Liver (tissue), 8 donors: ENCODE measurements at regions not wholly inside any gene's neighbourhood (a gene's known extent, or its start where the extent isn't known, plus 50 kb on each side); places are given as distances from the start of the nearest gene placed in this dataset.
A peak's percentile ranks its signal among the peaks of the same experiment; 100 is the strongest.

ENCODE experiments used
- DNase-seq: peaks from one replicate; pipeline ENCODE4 v3.0.0-alpha.2; 2017; ENCODE audit warnings: low spot score
- H3K27ac ChIP-seq, 2 donors: one replicate each; pipeline ENCODE4 v1.7.0; 2013; ENCODE audit warnings: inconsistent platforms in 2 of 2, low read length in 2 of 2, control low read depth in 1 of 2, low read depth in 1 of 2, mild to moderate bottlenecking in 1 of 2
- H3K27me3 ChIP-seq, 4 donors: one replicate each; pipeline versions ENCODE4 v1.6.1 to v1.7.0; 2013; ENCODE audit warnings: low read length in 3 of 4, inconsistent platforms in 1 of 4, mild to moderate bottlenecking in 1 of 4, moderate library complexity in 1 of 4; ENCODE audit not compliant: control insufficient read depth in 4 of 4, insufficient read depth in 4 of 4
- H3K36me3 ChIP-seq, 4 donors: one replicate each; pipeline versions ENCODE4 v1.6.1 to v1.7.0; 2013; ENCODE audit warnings: low read length in 3 of 4, mild to moderate bottlenecking in 3 of 4, low read depth in 1 of 4, moderate library complexity in 1 of 4; ENCODE audit not compliant: control insufficient read depth in 4 of 4, insufficient read depth in 3 of 4
- H3K4me1 ChIP-seq, 4 donors: one replicate each; pipeline versions ENCODE4 v1.6.1 to v1.7.0; 2013; ENCODE audit warnings: low read length in 3 of 4, mild to moderate bottlenecking in 3 of 4, moderate library complexity in 1 of 4; ENCODE audit not compliant: control insufficient read depth in 4 of 4, insufficient read depth in 4 of 4
- H3K4me3 ChIP-seq, 3 donors: one replicate each; pipeline versions ENCODE4 v1.6.1 to v1.7.0; 2013; ENCODE audit warnings: low read length in 3 of 3, control low read depth in 1 of 3, low read depth in 1 of 3, mild to moderate bottlenecking in 1 of 3
- H3K9ac ChIP-seq, 2 donors: one replicate each; pipeline ENCODE4 v1.7.0; 2013; ENCODE audit warnings: low read length in 2 of 2, mild to moderate bottlenecking in 2 of 2, moderate library complexity in 2 of 2, control low read depth in 1 of 2, low read depth in 1 of 2
- H3K9me3 ChIP-seq, 4 donors: one replicate each; pipeline versions ENCODE4 v1.6.1 to v1.7.0; 2013; ENCODE audit warnings: low read length in 3 of 4; ENCODE audit not compliant: control insufficient read depth in 4 of 4
- EGR1 ChIP-seq, 2 donors: IDR thresholded peaks; 2 replicates each; pipeline ENCODE4 v1.6.1; 2016 to 2018; ENCODE audit warnings: antibody characterized with exemption in 2 of 2, low read depth in 2 of 2
- FOXA1 ChIP-seq: IDR thresholded peaks from 2 replicates; pipeline ENCODE4 v1.6.1; 2016; ENCODE audit warnings: antibody characterized with exemption
- FOXA2 ChIP-seq: IDR thresholded peaks from 2 replicates; pipeline ENCODE4 v1.6.1; 2016; ENCODE audit warnings: antibody characterized with exemption
- GABPA ChIP-seq, 2 donors: IDR thresholded peaks in 1 of 2; conservative IDR thresholded peaks in 1 of 2; 2 replicates each; pipeline ENCODE4 v1.6.1; 2016; ENCODE audit warnings: antibody characterized with exemption in 2 of 2, mild to moderate bottlenecking in 1 of 2, moderate library complexity in 1 of 2
- HNF4A ChIP-seq, 2 donors: conservative IDR thresholded peaks; 2 replicates each; pipeline ENCODE4 v1.6.1; 2016; ENCODE audit warnings: antibody characterized with exemption in 2 of 2, mild to moderate bottlenecking in 2 of 2
- HNF4G ChIP-seq: IDR thresholded peaks from 2 replicates; pipeline ENCODE4 v1.6.1; 2016; ENCODE audit warnings: antibody characterized with exemption
- JUND ChIP-seq, 2 donors: IDR thresholded peaks; 2 replicates each; pipeline ENCODE4 v1.6.1; 2016; ENCODE audit warnings: antibody characterized with exemption in 2 of 2
- NR2F2 ChIP-seq: IDR thresholded peaks from 2 replicates; pipeline ENCODE4 v1.6.1; 2016; ENCODE audit warnings: antibody characterized with exemption
- RAD21 ChIP-seq, 2 donors: IDR thresholded peaks; 2 replicates each; pipeline ENCODE4 v1.6.1; 2016; ENCODE audit warnings: antibody characterized with exemption in 2 of 2, mild to moderate bottlenecking in 2 of 2
- RXRA ChIP-seq, 2 donors: IDR thresholded peaks; 2 replicates each; pipeline ENCODE4 v1.6.1; 2017 to 2018; ENCODE audit warnings: antibody characterized with exemption in 2 of 2, mild to moderate bottlenecking in 1 of 2
- SP1 ChIP-seq: IDR thresholded peaks from 2 replicates; pipeline ENCODE4 v1.6.1; 2018; ENCODE audit warnings: antibody characterized with exemption, mild to moderate bottlenecking
- TAF1 ChIP-seq: conservative IDR thresholded peaks from 2 replicates; pipeline ENCODE4 v1.6.1; 2016; ENCODE audit warnings: antibody characterized with exemption, mild to moderate bottlenecking
- YY1 ChIP-seq: IDR thresholded peaks from 2 replicates; pipeline ENCODE4 v1.6.1; 2016; ENCODE audit warnings: antibody characterized with exemption, mild to moderate bottlenecking
- WGBS: extraction: QIAGEN DNeasy Blood & Tissue Kit; methylation state at CpG from one replicate; pipeline ENCODE4 v1.1.7; 2013; 5-methylcytosine and 5-hydroxymethylcytosine counted together
- TF ChIP-seq, protein P1 (sequence below): IDR thresholded peaks from 2 replicates; pipeline ENCODE4 v1.6.1; 2016; ENCODE audit warnings: antibody characterized with exemption
- TF ChIP-seq, protein P2 (sequence below): fragments of 150-350 bp; IDR thresholded peaks from 2 replicates; pipeline ENCODE4 v1.5.1; 2017; ENCODE audit warnings: improper control_type of control experiment, low read depth, low read length; ENCODE audit not compliant: missing input control
- TF ChIP-seq, protein P3 (sequence below): IDR thresholded peaks from 2 replicates; pipeline ENCODE4 v1.6.1; 2016; ENCODE audit warnings: antibody characterized with exemption, mild to moderate bottlenecking
- TF ChIP-seq, protein P4 (sequence below): IDR thresholded peaks from 2 replicates; pipeline ENCODE4 v1.6.1; 2016; ENCODE audit warnings: antibody characterized with exemption
- TF ChIP-seq, protein P5 (sequence below): IDR thresholded peaks from 2 replicates; pipeline ENCODE4 v1.6.1; 2016; ENCODE audit warnings: antibody characterized with exemption
- donor health status: healthy.
- donor health status: healthy.
- donor health status: healthy.
- donor health status: healthy.
- donor health status: healthy.

DNA sequence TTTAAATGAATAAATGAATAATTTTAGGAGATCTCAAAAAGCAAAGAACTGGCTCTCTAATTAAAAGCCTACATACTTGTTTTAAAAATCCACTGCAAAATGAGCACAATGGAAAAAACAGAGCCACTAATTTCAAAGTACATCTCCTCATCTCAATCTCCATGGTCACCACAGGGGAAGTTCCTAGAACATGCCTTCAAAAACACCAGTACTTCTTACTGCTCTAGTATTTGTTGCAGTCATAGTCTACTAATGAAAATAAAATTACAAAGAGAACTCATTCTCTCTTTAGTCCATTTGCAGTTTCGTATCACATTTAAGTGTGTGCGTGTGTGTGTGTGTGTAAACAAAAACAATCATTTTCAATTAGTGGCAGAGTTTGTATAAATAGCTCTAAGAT lies 54.0 kb downstream of the PIK3C2A start:
- TF ChIP-seq, protein P1, sequence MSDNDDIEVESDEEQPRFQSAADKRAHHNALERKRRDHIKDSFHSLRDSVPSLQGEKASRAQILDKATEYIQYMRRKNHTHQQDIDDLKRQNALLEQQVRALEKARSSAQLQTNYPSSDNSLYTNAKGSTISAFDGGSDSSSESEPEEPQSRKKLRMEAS: no peak
- TF ChIP-seq SP1: no peak
- no peak for TF ChIP-seq NR2F2
- TF ChIP-seq GABPA (IDR thresholded peaks at IDR 0.05 in 1 of 2, conservative IDR thresholded peaks at IDR 0.05 in 1 of 2): no peak
- TF ChIP-seq RAD21 (IDR thresholded peaks at IDR 0.05): no peak
- TF ChIP-seq HNF4G: no peak
- no peak for TF ChIP-seq HNF4A (conservative IDR thresholded peaks at IDR 0.05)
- TF ChIP-seq, protein P2, sequence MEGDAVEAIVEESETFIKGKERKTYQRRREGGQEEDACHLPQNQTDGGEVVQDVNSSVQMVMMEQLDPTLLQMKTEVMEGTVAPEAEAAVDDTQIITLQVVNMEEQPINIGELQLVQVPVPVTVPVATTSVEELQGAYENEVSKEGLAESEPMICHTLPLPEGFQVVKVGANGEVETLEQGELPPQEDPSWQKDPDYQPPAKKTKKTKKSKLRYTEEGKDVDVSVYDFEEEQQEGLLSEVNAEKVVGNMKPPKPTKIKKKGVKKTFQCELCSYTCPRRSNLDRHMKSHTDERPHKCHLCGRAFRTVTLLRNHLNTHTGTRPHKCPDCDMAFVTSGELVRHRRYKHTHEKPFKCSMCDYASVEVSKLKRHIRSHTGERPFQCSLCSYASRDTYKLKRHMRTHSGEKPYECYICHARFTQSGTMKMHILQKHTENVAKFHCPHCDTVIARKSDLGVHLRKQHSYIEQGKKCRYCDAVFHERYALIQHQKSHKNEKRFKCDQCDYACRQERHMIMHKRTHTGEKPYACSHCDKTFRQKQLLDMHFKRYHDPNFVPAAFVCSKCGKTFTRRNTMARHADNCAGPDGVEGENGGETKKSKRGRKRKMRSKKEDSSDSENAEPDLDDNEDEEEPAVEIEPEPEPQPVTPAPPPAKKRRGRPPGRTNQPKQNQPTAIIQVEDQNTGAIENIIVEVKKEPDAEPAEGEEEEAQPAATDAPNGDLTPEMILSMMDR: no peak
- no peak for TF ChIP-seq TAF1
- TF ChIP-seq, protein P3, sequence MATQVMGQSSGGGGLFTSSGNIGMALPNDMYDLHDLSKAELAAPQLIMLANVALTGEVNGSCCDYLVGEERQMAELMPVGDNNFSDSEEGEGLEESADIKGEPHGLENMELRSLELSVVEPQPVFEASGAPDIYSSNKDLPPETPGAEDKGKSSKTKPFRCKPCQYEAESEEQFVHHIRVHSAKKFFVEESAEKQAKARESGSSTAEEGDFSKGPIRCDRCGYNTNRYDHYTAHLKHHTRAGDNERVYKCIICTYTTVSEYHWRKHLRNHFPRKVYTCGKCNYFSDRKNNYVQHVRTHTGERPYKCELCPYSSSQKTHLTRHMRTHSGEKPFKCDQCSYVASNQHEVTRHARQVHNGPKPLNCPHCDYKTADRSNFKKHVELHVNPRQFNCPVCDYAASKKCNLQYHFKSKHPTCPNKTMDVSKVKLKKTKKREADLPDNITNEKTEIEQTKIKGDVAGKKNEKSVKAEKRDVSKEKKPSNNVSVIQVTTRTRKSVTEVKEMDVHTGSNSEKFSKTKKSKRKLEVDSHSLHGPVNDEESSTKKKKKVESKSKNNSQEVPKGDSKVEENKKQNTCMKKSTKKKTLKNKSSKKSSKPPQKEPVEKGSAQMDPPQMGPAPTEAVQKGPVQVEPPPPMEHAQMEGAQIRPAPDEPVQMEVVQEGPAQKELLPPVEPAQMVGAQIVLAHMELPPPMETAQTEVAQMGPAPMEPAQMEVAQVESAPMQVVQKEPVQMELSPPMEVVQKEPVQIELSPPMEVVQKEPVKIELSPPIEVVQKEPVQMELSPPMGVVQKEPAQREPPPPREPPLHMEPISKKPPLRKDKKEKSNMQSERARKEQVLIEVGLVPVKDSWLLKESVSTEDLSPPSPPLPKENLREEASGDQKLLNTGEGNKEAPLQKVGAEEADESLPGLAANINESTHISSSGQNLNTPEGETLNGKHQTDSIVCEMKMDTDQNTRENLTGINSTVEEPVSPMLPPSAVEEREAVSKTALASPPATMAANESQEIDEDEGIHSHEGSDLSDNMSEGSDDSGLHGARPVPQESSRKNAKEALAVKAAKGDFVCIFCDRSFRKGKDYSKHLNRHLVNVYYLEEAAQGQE: no peak
- no peak for TF ChIP-seq EGR1 (IDR thresholded peaks at IDR 0.05; ENCODE audit: low read depth in 2 of 2)
- TF ChIP-seq, protein P4, sequence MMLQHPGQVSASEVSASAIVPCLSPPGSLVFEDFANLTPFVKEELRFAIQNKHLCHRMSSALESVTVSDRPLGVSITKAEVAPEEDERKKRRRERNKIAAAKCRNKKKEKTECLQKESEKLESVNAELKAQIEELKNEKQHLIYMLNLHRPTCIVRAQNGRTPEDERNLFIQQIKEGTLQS: no peak
- no peak for TF ChIP-seq RXRA (IDR thresholded peaks at IDR 0.05)
- TF ChIP-seq JUND (IDR thresholded peaks at IDR 0.05): no peak
- no peak for TF ChIP-seq YY1

DNA sequence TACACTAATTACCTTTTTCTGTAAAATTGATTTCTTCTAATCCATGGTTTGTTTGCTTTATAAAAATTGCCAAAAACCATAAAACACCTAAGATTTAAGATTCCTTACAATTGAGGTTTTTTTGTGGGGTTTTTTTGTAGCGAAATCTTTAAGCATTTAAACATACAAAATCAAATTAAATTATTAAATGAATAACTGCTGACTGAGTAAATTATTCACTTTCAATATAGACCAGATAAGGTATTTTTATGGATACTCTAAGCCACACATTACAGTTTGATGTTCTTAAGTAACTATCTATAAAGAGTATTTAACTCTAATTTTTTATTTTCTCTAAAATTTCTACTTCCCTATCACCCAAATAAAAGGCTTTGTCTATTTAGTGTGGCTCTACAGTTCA lies 55.5 kb downstream of the PIK3C2A start:
- Histone ChIP-seq H3K27ac (no peak overlapping the region), H3K27me3 (no peaks in the 10 kb centered on the region), H3K36me3 (peaks cover 0 to 15% (median 3%) of the 10 kb centered on the region in 4 donors), H3K9me3 (no peaks in the 10 kb centered on the region), H3K4me1 (no peaks in the 10 kb centered on the region), H3K9ac (peak overlapping the region in 1 of 2 donors; percentile 33), H3K4me3 (no peak overlapping the region)
- WGBS: 95% methylated on average over 1 of the region's 1 CpG
- no peak for DNase-seq
- TF ChIP-seq, protein P1: no peak
- TF ChIP-seq JUND (IDR thresholded peaks at IDR 0.05) (no peak), FOXA1 (no peak), RAD21 (IDR thresholded peaks at IDR 0.05) (no peak), SP1 (no peak), TAF1 (no peak), HNF4A (conservative IDR thresholded peaks at IDR 0.05) (no peak), EGR1 (IDR thresholded peaks at IDR 0.05; ENCODE audit: low read depth in 2 of 2) (no peak), HNF4G (no peak), FOXA2 (no peak), RXRA (IDR thresholded peaks at IDR 0.05) (no peak)
- TF ChIP-seq, protein P4: no peak
- TF ChIP-seq, protein P3: no peak
- TF ChIP-seq, protein P5, sequence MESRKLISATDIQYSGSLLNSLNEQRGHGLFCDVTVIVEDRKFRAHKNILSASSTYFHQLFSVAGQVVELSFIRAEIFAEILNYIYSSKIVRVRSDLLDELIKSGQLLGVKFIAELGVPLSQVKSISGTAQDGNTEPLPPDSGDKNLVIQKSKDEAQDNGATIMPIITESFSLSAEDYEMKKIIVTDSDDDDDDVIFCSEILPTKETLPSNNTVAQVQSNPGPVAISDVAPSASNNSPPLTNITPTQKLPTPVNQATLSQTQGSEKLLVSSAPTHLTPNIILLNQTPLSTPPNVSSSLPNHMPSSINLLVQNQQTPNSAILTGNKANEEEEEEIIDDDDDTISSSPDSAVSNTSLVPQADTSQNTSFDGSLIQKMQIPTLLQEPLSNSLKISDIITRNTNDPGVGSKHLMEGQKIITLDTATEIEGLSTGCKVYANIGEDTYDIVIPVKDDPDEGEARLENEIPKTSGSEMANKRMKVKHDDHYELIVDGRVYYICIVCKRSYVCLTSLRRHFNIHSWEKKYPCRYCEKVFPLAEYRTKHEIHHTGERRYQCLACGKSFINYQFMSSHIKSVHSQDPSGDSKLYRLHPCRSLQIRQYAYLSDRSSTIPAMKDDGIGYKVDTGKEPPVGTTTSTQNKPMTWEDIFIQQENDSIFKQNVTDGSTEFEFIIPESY: no peak

More for the DNA sequence above, 54.0 kb downstream of the PIK3C2A start:
- Histone ChIP-seq H3K27me3 (no peaks in the 10 kb centered on the region), H3K9me3 (no peaks in the 10 kb centered on the region), H3K4me3 (no peak overlapping the region), H3K4me1 (no peaks in the 10 kb centered on the region), H3K27ac (no peak overlapping the region), H3K9ac (no peak overlapping the region), H3K36me3 (peaks cover 0 to 12% (median 2%) of the 10 kb centered on the region in 4 donors)
- WGBS: 93% methylated on average over 2 of the region's 2 CpGs
- DNase-seq: no peak
